NCI-H1417 treated with DMSO at 0.1 percent for 48 hours (cell line): ENCODE measurements at regions not wholly inside any gene's neighbourhood (a gene's known extent, or its start where the extent isn't known, plus 50 kb on each side); places are given as distances from the start of the nearest gene placed in this dataset.

ENCODE experiments used
- DNase-seq: peaks from one replicate; lab custom pipeline; 2025; lab: John Stamatoyannopoulos, UW

GRCh38 chr10:78774999-78775711 is 293.6 kb upstream of the ZMIZ1 start:
- DNase-seq: no peak

- DNase-seq: no peak
These were observed 292.9 kb upstream of the ZMIZ1 start for GRCh38 chr10:78775891-78776290.

GRCh38 chr10:78776756-78777155 is 292.0 kb upstream of the ZMIZ1 start:
- no peak for DNase-seq

- DNase-seq: no peak
These were observed 291.3 kb upstream of the ZMIZ1 start for GRCh38 chr10:78777466-78777865.

GRCh38 chr10:78777867-78778266 is 290.9 kb upstream of the ZMIZ1 start:
- DNase-seq: no peak

- DNase-seq: no peak
These were observed 290.1 kb upstream of the ZMIZ1 start for GRCh38 chr10:78778444-78779338.

GRCh38 chr10:78779339-78779955 is 289.3 kb upstream of the ZMIZ1 start:
- DNase-seq: no peak

- DNase-seq: no peak
These were observed 288.2 kb upstream of the ZMIZ1 start for GRCh38 chr10:78780551-78780961.

- no peak for DNase-seq
These were observed 287.4 kb upstream of the ZMIZ1 start for GRCh38 chr10:78781251-78781913.

- no peak for DNase-seq
These were observed 286.8 kb upstream of the ZMIZ1 start for GRCh38 chr10:78781991-78782390.

- no peak for DNase-seq
These were observed 286.3 kb upstream of the ZMIZ1 start for GRCh38 chr10:78782441-78782840.

- DNase-seq: no peak
These were observed 285.0 kb upstream of the ZMIZ1 start for GRCh38 chr10:78783753-78784152.

- no peak for DNase-seq
These were observed 284.2 kb upstream of the ZMIZ1 start for GRCh38 chr10:78784546-78784945.

GRCh38 chr10:78785066-78785465 is 283.7 kb upstream of the ZMIZ1 start:
- DNase-seq: no peak

- DNase-seq: no peak
These were observed 282.8 kb upstream of the ZMIZ1 start for GRCh38 chr10:78785991-78786390.

GRCh38 chr10:78787125-78787524 is 281.6 kb upstream of the ZMIZ1 start:
- DNase-seq: no peak

GRCh38 chr10:78794736-78795455 is 273.9 kb upstream of the ZMIZ1 start:
- DNase-seq: no peak

- DNase-seq: no peak
These were observed 269.6 kb upstream of the ZMIZ1 start for GRCh38 chr10:78798976-78799730.

GRCh38 chr10:78800006-78800405 is 268.8 kb upstream of the ZMIZ1 start:
- DNase-seq: no peak

- DNase-seq: no peak
These were observed 268.0 kb upstream of the ZMIZ1 start for GRCh38 chr10:78800535-78801320.
